Kidney (tissue), 13 donors: ENCODE measurements at regions not wholly inside any gene's neighbourhood (a gene's known extent, or its start where the extent isn't known, plus 50 kb on each side); places are given as distances from the start of the nearest gene placed in this dataset.

ENCODE experiments used
- DNase-seq, 5 donors: peaks; one replicate each; pipeline ENCODE4 v3.0.0-alpha.2; 2013 to 2020
- FAIRE-seq: peaks from 2 replicates; lab custom pipeline; 2012; peaks lifted over from hg19 to GRCh38; lab: Jason Lieb, UNC
- H3K27ac ChIP-seq, 2 donors: one replicate each; pipeline ENCODE4 v1.7.0; 2013; ENCODE audit warnings: low read depth in 2 of 2, low read length in 2 of 2, inconsistent platforms in 1 of 2
- H3K27me3 ChIP-seq: one replicate; pipeline ENCODE4 v1.7.1; 2013; ENCODE audit warnings: low read length, inconsistent platforms; ENCODE audit not compliant: control insufficient read depth, insufficient read depth
- H3K36me3 ChIP-seq, 3 donors: one replicate each; pipeline versions ENCODE4 v1.7.0 to v1.7.1; 2013; ENCODE audit warnings: low read length in 3 of 3, control low read depth in 1 of 3, inconsistent platforms in 1 of 3; ENCODE audit not compliant: insufficient read depth in 3 of 3, control insufficient read depth in 2 of 3
- H3K4me1 ChIP-seq, 3 donors: one replicate each; pipeline versions ENCODE4 v1.7.0 to v1.7.1; 2013; ENCODE audit warnings: low read length in 3 of 3, inconsistent platforms in 1 of 3, low read depth in 1 of 3; ENCODE audit not compliant: control insufficient read depth in 2 of 3, insufficient read depth in 2 of 3
- H3K4me3 ChIP-seq, 3 donors: one replicate each; pipeline versions ENCODE4 v1.7.0 to v1.8.1; 2013; ENCODE audit warnings: low read length in 3 of 3, control low read depth in 1 of 3, inconsistent platforms in 1 of 3
- H3K9ac ChIP-seq, 3 donors: one replicate each; pipeline versions ENCODE4 v1.7.0 to v1.7.1; 2013; ENCODE audit warnings: low read length in 3 of 3, control low read depth in 1 of 3, inconsistent platforms in 1 of 3
- H3K9me3 ChIP-seq, 3 donors: one replicate each; pipeline versions ENCODE4 v1.7.0 to v1.7.1; 2013; ENCODE audit warnings: low read length in 3 of 3, control low read depth in 1 of 3, inconsistent platforms in 1 of 3; ENCODE audit not compliant: control insufficient read depth in 2 of 3, insufficient read depth in 1 of 3
- intact Hi-C: fragments of 100-400 bp; cut with DNase I; formaldehyde crosslinking; loops from one replicate; pipeline ENCODE4 v1.11.1; 2022
- TF ChIP-seq, protein P1 (sequence below): IDR thresholded peaks from 3 replicates; pipeline ENCODE4 v1.5.1; 2012; ENCODE audit warnings: mild to moderate bottlenecking, moderate library complexity, borderline replicate concordance; ENCODE audit not compliant: insufficient read depth; ENCODE audit errors: extremely low read depth
- donor health status: control.
- donor health status: control.
- donor health status: control.
- donor health status: control.
- donor health status: control.
- donor health status: DM: yes; HTN: yes; CAD: no.
- donor health status: Normal renal cell carcinoma (clear cell type).

DNA sequence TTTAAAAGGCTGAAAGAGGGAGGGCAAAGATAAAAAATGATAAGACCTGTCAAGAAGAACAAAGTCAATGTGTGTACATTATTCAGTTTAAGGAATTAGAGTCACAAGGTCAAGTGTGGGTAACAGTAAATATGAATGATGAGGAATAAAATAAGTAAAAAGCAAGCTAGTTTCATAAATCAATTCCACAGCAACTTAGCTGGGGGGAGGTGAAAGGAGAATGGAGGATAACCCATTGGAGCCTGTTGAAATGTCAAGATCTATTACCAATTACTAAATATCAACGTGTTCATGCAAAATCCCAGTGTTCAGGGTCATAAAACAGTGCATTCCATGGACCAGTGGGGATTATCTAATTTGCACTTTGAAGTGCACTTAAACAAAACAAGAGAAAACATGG is 242.9 kb downstream of the TBX18 start:
- no peak for FAIRE-seq
- no peaks in the 10 kb centered on the region for H3K27me3 ChIP-seq
- H3K9ac ChIP-seq: no peak overlapping the region
- TF ChIP-seq, protein P1, sequence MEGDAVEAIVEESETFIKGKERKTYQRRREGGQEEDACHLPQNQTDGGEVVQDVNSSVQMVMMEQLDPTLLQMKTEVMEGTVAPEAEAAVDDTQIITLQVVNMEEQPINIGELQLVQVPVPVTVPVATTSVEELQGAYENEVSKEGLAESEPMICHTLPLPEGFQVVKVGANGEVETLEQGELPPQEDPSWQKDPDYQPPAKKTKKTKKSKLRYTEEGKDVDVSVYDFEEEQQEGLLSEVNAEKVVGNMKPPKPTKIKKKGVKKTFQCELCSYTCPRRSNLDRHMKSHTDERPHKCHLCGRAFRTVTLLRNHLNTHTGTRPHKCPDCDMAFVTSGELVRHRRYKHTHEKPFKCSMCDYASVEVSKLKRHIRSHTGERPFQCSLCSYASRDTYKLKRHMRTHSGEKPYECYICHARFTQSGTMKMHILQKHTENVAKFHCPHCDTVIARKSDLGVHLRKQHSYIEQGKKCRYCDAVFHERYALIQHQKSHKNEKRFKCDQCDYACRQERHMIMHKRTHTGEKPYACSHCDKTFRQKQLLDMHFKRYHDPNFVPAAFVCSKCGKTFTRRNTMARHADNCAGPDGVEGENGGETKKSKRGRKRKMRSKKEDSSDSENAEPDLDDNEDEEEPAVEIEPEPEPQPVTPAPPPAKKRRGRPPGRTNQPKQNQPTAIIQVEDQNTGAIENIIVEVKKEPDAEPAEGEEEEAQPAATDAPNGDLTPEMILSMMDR: no peak
- H3K4me3 ChIP-seq: no peak overlapping the region
- no peaks in the 10 kb centered on the region for H3K9me3 ChIP-seq
- H3K36me3 ChIP-seq: no peaks in the 10 kb centered on the region
- intact Hi-C loops: no loop called here
- no peaks in the 10 kb centered on the region for H3K4me1 ChIP-seq
- peak in 2 of 5 donors; percentile 41 to 67 for DNase-seq
- H3K27ac ChIP-seq: no peak overlapping the region

DNA sequence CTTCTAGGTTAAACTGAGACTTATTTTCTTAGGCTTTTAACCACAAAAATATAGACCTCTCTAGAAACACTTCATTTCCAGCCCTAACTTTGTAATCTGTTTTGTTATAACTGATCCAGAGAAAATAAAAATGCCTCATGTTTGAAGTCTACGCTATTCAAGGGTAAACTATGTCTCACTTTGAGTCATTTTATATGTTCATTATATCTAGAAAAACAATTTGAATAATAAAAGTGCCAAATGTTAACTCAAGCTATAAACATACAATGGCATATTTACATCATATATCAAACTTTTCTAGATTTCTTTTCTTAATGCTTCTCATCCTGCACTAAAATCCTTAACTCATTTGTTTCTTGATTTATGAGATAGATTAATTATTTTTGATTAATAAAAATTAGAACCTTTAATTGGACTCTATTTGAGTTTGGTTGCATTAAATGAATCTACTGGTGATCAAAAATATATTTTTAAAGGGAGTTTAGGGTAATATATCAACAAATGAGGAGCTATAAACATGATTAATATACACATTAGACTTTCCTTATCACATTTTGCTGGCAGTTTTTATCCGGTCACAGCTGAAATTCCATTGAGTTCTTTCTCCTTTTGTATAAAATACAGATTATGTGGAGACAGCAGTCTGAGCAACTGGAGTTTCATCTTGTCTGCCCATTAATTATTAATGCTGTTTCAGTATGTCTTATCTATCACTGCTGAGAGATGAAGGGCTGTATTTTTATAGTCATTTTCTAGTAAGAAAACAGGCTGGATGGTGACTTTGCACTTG is 246.5 kb downstream of the TBX18 start:
- FAIRE-seq (no peak), DNase-seq (peak in 2 of 5 donors; percentile 56 to 89)
- no peak overlapping the region for H3K27ac ChIP-seq

DNA sequence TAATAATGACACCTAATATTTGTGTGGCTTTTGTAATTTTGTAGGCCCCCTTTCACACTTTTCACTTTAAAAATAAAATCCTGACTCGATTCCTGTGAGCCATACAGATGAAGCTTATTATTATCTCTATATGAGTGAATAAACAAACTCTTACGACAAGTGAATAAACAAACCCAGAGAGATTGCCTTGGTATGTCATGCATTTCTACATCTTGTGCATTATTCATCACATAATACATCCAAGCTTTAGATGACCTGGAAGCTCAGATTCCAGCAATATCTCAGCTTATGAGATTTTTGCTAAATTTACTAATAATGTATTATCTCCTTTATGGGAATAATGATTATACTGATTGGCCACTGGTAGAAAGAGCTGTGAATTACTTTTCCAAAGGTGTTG is 248.2 kb downstream of the TBX18 start:
- Histone ChIP-seq H3K4me3 (no peak overlapping the region), H3K9me3 (no peaks in the 10 kb centered on the region), H3K27ac (no peak overlapping the region), H3K9ac (no peak overlapping the region), H3K4me1 (no peaks in the 10 kb centered on the region), H3K36me3 (no peaks in the 10 kb centered on the region), H3K27me3 (no peaks in the 10 kb centered on the region)
- TF ChIP-seq, protein P1: no peak
- DNase-seq (no peak), FAIRE-seq (no peak)
- intact Hi-C loops: no loop called here

More for the DNA sequence above, 246.5 kb downstream of the TBX18 start:
- no peaks in the 10 kb centered on the region for H3K27me3 ChIP-seq
- TF ChIP-seq, protein P1: no peak
- no peaks in the 10 kb centered on the region for H3K4me1 ChIP-seq
- no peak overlapping the region for H3K4me3 ChIP-seq
- intact Hi-C loops: no loop called here
- no peak overlapping the region for H3K9ac ChIP-seq
- no peaks in the 10 kb centered on the region for H3K9me3 ChIP-seq
- H3K36me3 ChIP-seq: no peaks in the 10 kb centered on the region
